WERI-Rb-1 (cell line): ENCODE measurements at regions not wholly inside any gene's neighbourhood (a gene's known extent, or its start where the extent isn't known, plus 50 kb on each side); places are given as distances from the start of the nearest gene placed in this dataset.
"Not testable (repeated sequence)": the region's sequence is repeated elsewhere in the genome, so short reads cannot be mapped to it uniquely, and the experiment has no call there.

Experiments used
- DNase-seq: peaks from one replicate; pipeline ENCODE4 v3.0.0-alpha.2; 2020
- H3K27ac ChIP-seq: fragments of 250-450 bp; sonication (Bioruptor Pico); 2 replicates; pipeline ENCODE4 v1.5.1; 2020; ENCODE audit warnings: mild to moderate bottlenecking, moderate library complexity
- H3K27me3 ChIP-seq: fragments of 250-450 bp; sonication (Bioruptor Pico); 2 replicates; pipeline ENCODE4 v1.5.1; 2021; ENCODE audit warnings: mild to moderate bottlenecking, low read depth, moderate library complexity; ENCODE audit not compliant: insufficient read depth, severe bottlenecking
- H3K36me3 ChIP-seq: fragments of 250-450 bp; sonication (Bioruptor Pico); 2 replicates; pipeline ENCODE4 v1.5.1; 2020; ENCODE audit warnings: mild to moderate bottlenecking, moderate library complexity
- H3K4me3 ChIP-seq: 2 replicates; pipeline ENCODE4 v1.5.1; 2011; ENCODE audit warnings: low read depth, mild to moderate bottlenecking, control low read depth, low read length
- H3K9me3 ChIP-seq: fragments of 250-450 bp; sonication (Bioruptor Pico); 2 replicates; pipeline ENCODE4 v1.5.1; 2021; ENCODE audit warnings: mild to moderate bottlenecking, moderate library complexity; ENCODE audit not compliant: severe bottlenecking
- TF ChIP-seq, protein P1 (sequence below): IDR thresholded peaks from 2 replicates; pipeline ENCODE4 v1.5.1; 2011; ENCODE audit warnings: low read depth, mild to moderate bottlenecking, control low read depth, inconsistent platforms, low read length

DNA sequence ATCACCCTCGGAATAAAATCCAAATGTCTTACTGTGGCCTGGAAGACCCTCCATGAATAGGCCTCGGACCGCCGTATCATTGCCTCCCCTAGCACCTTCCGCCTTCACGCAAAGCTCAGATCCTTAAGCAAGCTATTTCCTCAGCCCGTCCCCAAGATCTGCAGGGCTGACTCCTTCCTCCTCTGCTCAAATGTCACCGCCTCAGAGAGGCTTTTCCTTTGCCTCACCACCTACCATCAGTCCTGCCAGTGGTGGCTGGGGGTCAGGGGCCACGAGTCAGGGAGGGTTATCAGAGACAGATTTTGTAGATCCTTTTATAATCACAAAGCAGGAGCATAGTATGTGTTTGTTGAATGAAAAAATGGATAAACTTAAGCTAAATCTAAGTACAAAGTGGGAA lies 74.4 kb upstream of the KIF2A start:
- H3K4me3 ChIP-seq = no peak overlapping the region

DNA sequence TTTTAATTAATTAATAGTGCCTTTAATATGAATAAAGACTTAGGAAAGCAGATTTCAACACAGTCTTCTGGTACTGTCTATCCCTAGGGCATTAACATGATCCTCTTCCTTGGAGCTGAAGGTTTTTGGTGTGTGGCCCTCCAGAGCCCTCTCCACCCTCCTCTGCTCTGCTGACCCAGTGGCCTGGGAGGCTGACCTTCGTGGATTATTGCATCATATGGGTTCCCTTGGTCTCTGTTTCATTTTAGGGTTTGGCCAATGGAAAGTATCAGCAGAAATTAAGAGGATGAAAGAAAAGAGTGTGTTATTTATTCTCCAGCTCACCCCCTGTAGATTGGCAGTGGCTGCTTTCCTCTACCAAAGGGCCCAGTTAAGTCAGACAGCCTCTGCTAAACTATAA lies 73.8 kb upstream of the KIF2A start:
- H3K27ac ChIP-seq, H3K9me3 ChIP-seq, H3K36me3 ChIP-seq, H3K27me3 ChIP-seq, DNase-seq, H3K4me3 ChIP-seq: not testable (repeated sequence)

More for the DNA sequence above, 74.4 kb upstream of the KIF2A start:
- Histone ChIP-seq H3K27me3 (no peaks in the 10 kb centered on the region), H3K36me3 (no peaks in the 10 kb centered on the region), H3K27ac (no peak overlapping the region), H3K9me3 (no peaks in the 10 kb centered on the region)
- no peak for DNase-seq
- TF ChIP-seq, protein P1, sequence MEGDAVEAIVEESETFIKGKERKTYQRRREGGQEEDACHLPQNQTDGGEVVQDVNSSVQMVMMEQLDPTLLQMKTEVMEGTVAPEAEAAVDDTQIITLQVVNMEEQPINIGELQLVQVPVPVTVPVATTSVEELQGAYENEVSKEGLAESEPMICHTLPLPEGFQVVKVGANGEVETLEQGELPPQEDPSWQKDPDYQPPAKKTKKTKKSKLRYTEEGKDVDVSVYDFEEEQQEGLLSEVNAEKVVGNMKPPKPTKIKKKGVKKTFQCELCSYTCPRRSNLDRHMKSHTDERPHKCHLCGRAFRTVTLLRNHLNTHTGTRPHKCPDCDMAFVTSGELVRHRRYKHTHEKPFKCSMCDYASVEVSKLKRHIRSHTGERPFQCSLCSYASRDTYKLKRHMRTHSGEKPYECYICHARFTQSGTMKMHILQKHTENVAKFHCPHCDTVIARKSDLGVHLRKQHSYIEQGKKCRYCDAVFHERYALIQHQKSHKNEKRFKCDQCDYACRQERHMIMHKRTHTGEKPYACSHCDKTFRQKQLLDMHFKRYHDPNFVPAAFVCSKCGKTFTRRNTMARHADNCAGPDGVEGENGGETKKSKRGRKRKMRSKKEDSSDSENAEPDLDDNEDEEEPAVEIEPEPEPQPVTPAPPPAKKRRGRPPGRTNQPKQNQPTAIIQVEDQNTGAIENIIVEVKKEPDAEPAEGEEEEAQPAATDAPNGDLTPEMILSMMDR = no peak

DNA sequence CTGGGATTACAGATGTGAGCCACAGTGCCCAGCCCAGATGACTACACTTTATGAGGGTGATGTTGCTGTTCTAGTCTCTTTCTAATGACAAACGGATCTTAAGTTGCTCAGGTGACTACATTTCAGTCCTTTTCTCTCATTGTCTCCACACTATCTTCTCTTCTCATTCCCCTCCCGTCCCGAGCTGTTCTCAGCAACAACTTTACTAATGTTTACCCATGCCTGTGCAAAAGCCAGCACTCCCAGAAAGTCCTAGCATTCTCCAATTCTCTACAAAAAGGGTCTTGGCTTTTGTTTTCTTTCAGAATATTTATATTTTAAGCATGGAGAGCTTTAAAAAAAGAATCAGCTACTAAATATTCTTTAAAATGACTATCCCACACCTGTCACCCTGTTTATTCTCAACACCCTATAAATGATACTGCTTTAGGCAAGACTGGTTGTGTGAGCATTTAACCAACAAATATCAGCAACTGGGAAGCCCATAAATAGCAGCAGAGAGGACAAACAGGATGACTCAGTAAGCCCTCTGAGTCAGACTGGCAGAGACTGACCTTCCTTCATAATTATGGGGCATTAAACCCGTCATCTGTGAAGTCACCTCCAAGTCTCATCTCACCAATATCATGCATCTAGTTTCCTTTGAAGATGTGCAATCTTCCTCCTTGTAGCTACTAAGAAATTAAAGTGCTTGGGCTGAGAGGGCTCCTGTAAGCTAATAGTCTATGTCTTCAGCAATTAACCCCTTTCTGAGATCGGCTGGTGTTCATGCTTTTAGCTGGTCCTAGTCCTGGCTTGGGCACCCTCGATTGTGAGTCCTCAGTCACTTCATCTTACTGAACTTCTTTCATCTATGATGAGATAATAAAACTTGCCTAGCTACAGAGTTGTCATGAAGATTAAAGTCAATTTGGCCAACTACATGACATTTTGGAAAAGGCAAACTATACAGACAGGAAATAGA lies 72.6 kb upstream of the KIF2A start:
- not testable (repeated sequence) for H3K36me3 ChIP-seq, DNase-seq, H3K27me3 ChIP-seq, H3K4me3 ChIP-seq, H3K9me3 ChIP-seq, H3K27ac ChIP-seq

DNA sequence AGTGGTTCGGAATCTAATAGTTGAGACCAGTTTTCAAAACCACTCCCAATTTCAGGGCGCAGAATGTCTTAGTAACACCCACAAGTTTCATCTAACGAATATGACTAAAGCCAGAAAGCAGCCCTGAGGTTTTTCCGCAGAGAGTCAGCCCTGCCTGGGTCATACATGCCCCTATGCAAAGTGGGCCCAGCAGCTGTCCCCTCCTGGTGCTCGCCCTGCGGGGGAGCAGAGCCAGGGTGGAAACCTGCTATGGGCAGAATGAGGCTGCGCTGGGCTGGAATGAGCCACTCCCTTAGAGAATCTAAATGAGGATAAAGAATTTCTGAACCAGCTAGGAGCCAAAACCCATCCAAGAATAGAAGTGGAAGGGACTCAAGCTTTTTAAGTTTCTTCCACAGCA lies 69.4 kb upstream of the KIF2A start:
- not testable (repeated sequence) for H3K27ac ChIP-seq, H3K27me3 ChIP-seq, H3K9me3 ChIP-seq, H3K4me3 ChIP-seq, H3K36me3 ChIP-seq, DNase-seq

DNA sequence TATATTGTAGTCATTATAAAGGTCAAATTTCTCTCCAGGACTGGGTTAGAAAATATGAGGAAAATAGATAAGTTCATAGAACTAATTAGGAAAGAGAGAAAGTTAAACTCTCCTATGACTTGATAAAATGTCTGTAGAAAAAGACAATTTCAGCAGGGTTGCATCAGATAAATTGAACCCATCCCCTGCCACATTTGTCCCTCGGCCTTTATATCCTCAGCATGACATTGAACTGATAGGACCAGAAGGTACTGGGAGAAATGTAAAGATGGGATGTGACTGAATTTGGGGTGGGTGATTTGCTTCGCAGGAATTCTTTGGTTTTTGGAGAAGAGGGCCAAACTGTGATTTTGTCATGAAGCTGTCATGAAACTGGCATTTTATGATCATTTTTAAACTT lies 68.1 kb upstream of the KIF2A start:
- H3K27ac ChIP-seq, DNase-seq, H3K27me3 ChIP-seq, H3K36me3 ChIP-seq, H3K9me3 ChIP-seq, H3K4me3 ChIP-seq: not testable (repeated sequence)

DNA sequence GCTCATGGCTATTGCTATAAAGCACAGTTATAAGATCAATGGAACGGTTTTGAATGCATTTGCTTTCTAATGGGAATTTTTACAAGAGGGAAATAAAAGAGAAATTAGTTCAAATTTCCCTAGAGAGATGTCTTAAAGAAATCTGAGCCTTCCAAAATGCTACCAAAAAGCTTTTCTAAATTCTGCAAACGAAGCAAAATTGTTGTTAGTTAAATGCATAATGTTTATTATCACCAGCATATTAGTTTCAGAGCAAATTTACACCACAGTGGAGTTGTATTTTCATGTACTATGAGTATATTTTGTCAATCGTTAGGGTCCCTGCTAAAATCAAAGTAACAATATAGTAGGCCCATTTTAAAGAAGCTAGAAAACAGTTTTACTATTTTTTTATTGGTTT lies 67.4 kb upstream of the KIF2A start:
- not testable (repeated sequence) for H3K36me3 ChIP-seq, H3K9me3 ChIP-seq, H3K27me3 ChIP-seq, H3K27ac ChIP-seq, H3K4me3 ChIP-seq, DNase-seq

DNA sequence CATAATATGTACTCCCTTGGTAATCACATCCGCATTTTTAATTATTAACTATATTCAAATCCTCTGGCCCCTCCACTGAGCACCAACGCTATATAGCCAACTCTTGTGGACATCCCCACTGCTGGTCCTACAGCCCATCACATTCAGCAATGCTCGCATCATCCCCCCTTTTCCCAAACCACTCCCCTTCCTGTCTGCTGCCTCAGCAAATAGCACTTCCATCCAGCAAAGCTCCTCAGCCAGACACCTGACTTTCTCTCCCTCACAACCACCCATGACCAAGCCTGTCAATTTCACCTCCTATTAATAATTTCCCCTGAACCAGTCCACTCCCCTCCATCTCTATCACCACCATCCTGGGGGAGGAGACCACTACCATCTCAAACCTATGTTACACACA lies 65.5 kb upstream of the KIF2A start:
- H3K27ac ChIP-seq, H3K4me3 ChIP-seq, H3K36me3 ChIP-seq, H3K9me3 ChIP-seq, DNase-seq, H3K27me3 ChIP-seq: not testable (repeated sequence)

DNA sequence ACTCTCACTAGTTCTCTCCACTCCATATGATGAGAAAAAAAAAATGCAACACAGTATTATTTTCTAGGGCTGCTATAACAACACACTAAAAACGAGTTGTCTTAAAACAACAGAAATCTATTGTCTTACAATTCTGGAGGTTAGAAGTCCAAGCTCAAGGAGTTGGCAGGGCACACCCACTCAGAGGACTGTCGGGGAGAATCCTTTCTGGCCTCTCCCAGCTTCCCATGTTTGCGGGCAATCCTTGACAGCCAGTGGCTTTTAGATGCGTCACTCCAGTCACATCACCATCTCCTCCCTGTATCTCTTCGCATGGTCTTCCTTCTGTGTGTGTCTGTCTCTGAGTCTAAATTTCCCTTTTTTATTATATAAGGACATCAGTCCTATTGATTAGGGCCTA lies 64.0 kb upstream of the KIF2A start:
- DNase-seq, H3K9me3 ChIP-seq, H3K27ac ChIP-seq, H3K4me3 ChIP-seq, H3K36me3 ChIP-seq, H3K27me3 ChIP-seq: not testable (repeated sequence)

DNA sequence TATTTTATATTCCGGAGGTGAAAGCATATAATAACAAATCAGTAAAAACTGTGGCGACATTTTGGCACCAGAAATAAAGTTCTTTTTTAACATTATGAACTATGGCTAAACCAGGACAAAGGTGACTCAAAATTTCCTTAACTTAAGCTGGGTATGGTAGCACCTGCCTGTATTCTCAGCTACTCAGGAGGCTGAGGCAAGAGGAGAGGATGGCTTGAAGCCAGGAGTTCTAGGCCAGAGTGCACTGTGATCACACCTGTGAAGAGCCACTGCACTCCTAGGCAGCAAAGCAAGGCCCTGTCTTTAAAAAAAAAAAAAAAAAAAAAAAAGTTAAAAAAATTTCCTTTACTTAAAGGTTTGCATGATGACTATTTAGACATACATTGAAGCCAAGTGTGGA lies 63.0 kb upstream of the KIF2A start:
- H3K9me3 ChIP-seq, H3K4me3 ChIP-seq, H3K27ac ChIP-seq, H3K36me3 ChIP-seq, DNase-seq, H3K27me3 ChIP-seq: not testable (repeated sequence)

DNA sequence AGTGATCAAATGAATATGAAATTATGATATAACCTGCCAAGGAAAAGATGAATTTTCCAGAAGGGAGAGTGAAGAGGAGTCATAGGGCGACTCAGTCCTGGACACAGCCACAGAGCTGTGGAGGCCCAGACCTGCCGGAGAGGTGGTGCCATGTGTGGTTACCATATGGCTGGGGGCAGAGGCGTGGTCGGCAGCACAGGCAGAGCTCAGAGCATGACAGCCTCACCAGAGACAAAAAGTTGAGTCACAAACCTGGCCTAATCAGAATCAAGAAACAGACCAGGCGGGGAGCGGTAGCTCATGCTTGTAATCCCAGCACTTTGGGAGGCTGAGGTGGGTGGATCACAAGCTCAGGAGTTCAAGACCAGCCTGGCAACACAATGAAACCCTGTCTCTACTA lies 57.8 kb upstream of the KIF2A start:
- not testable (repeated sequence) for DNase-seq, H3K27ac ChIP-seq, H3K27me3 ChIP-seq, H3K4me3 ChIP-seq, H3K36me3 ChIP-seq, H3K9me3 ChIP-seq

DNA sequence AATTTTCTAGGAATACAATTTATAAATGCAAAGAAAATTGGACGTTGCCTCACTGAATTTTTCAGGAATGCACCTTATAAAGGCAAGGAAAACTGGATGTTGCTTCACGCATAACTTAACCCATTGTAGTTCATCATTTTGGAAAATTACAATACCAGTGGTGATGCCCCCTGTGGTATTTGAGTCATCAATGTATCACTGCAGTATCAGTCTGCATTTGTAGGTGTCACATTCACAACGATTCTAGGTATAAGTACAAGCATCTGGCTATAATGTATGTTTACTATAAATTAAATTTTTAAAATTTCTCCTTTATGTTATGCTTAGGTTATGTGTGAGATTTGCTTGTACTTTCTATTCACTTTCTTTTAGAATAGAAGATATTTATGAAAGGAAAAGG lies 55.9 kb upstream of the KIF2A start:
- not testable (repeated sequence) for H3K27me3 ChIP-seq, DNase-seq, H3K27ac ChIP-seq, H3K36me3 ChIP-seq, H3K4me3 ChIP-seq, H3K9me3 ChIP-seq

DNA sequence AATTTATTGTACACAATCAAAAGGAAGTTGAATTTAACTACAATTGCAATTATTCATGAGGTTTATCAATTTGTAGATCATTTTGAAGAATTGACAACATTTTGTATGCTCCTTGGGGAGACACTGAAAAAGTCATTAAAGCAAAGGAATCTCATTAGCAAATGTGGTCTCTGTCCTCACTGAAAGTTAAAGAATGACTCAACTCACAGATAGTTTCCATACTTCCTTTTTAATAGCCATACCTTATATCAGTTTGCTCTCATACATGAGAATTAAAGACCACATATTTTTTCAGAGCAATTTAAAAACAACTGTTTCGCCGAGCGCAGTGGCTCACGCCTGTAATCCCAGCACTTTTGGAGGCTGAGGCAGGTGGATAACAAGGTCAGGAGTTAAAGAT lies 55.1 kb upstream of the KIF2A start:
- H3K27ac ChIP-seq, H3K4me3 ChIP-seq, H3K27me3 ChIP-seq, DNase-seq, H3K9me3 ChIP-seq, H3K36me3 ChIP-seq: not testable (repeated sequence)

DNA sequence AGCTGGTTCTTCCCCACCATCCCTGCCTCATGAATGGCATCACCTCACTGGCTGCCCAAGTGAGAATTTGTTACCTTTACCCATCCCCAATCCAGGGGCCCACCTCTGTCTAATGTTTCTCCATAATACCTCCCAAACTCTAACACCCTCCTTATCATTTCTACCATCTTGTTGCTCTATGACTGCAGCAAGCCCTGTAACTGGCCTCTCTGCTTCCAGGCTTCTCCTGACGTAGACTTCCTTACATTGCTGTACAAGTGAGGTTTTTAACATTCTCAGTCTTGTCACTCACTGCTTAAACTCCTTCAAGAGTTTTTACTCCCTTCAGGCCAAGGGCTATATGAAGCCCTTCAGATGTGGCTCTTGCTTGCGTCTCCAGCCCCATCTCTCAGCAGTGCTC lies 53.5 kb upstream of the KIF2A start:
- H3K36me3 ChIP-seq, DNase-seq, H3K9me3 ChIP-seq, H3K27me3 ChIP-seq, H3K4me3 ChIP-seq, H3K27ac ChIP-seq: not testable (repeated sequence)

DNA sequence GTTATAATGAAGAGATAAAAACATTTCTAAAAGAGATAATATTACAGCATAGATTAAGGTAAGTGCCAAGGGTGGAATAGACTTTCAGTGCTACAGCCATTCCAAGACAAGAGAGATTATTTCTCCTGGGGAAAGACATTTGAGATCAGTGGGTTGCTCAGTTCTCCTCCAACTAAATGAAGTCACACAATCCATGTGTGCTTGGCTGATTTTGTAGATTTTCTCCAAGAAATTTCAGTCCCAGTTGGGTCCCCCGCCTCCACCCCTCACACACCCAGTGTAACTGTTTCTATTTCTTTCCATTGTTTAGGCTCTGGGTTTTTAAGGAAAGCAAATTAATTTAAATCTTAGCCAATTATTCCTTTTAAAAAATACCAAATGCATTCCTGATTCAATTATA lies 50.5 kb upstream of the KIF2A start:
- not testable (repeated sequence) for H3K9me3 ChIP-seq, DNase-seq, H3K36me3 ChIP-seq, H3K27ac ChIP-seq, H3K27me3 ChIP-seq, H3K4me3 ChIP-seq
